ENCODE measurements at regions not wholly inside any gene's neighbourhood (a gene's known extent, or its start where the extent isn't known, plus 50 kb on each side); places are given as distances from the start of the nearest gene placed in this dataset.

GRCh38 chr2:145609951-145610350 is 1090.0 kb upstream of the ZEB2 start:
- in situ Hi-C loops (cut with MboI; ENCODE audit: low pct_unique_long_range_greater_than_20kb, low sequenced_read_pairs, unreplicated experiment): no loop called here
- DNase-seq (ENCODE audit: low spot score): no peak
- TF ChIP-seq CTCF (IDR thresholded peaks at IDR 0.05; ENCODE audit: extremely low read depth, insufficient read depth, missing control alignments): no peak

GRCh38 chr2:145601361-145601925 is 1081.5 kb upstream of the ZEB2 start:
- no peak for TF ChIP-seq CTCF (IDR thresholded peaks at IDR 0.05; ENCODE audit: extremely low read depth, insufficient read depth, missing control alignments)
- in situ Hi-C loops (cut with MboI; ENCODE audit: low pct_unique_long_range_greater_than_20kb, low sequenced_read_pairs, unreplicated experiment): no loop called here
- DNase-seq (ENCODE audit: low spot score): no peak

- in situ Hi-C loops (cut with MboI; ENCODE audit: low pct_unique_long_range_greater_than_20kb, low sequenced_read_pairs, unreplicated experiment): no loop called here
- TF ChIP-seq CTCF (IDR thresholded peaks at IDR 0.05; ENCODE audit: extremely low read depth, insufficient read depth, missing control alignments): no peak
- no peak for DNase-seq (ENCODE audit: low spot score)
Observed at GRCh38 chr2:145600811-145601210, 1080.9 kb upstream of the ZEB2 start.

- TF ChIP-seq CTCF (IDR thresholded peaks at IDR 0.05; ENCODE audit: extremely low read depth, insufficient read depth, missing control alignments): no peak
- in situ Hi-C loops (cut with MboI; ENCODE audit: low pct_unique_long_range_greater_than_20kb, low sequenced_read_pairs, unreplicated experiment): loop anchor here (25.0 kb wide), 1 partner anchor 138 kb away; no protein-coding TSS in a partner anchor
- DNase-seq (ENCODE audit: low spot score): no peak
Observed at GRCh38 chr2:145599756-145600155, 1079.8 kb upstream of the ZEB2 start.

- DNase-seq (ENCODE audit: low spot score): no peak
- in situ Hi-C loops (cut with MboI; ENCODE audit: low pct_unique_long_range_greater_than_20kb, low sequenced_read_pairs, unreplicated experiment): loop anchor here (25.0 kb wide), 1 partner anchor 139 kb away; no protein-coding TSS in a partner anchor
- TF ChIP-seq CTCF (IDR thresholded peaks at IDR 0.05; ENCODE audit: extremely low read depth, insufficient read depth, missing control alignments): no peak
Observed at GRCh38 chr2:145598434-145598833, 1078.5 kb upstream of the ZEB2 start.

GRCh38 chr2:145597809-145598208 is 1077.9 kb upstream of the ZEB2 start:
- no peak for TF ChIP-seq CTCF (IDR thresholded peaks at IDR 0.05; ENCODE audit: extremely low read depth, insufficient read depth, missing control alignments)
- DNase-seq (ENCODE audit: low spot score): no peak
- in situ Hi-C loops (cut with MboI; ENCODE audit: low pct_unique_long_range_greater_than_20kb, low sequenced_read_pairs, unreplicated experiment): loop anchor here (25.0 kb wide), 1 partner anchor 139 kb away; no protein-coding TSS in a partner anchor

All from GM13977 (cell line).